K562 (cell line): ENCODE measurements at regions not wholly inside any gene's neighbourhood (a gene's known extent, or its start where the extent isn't known, plus 50 kb on each side); places are given as distances from the start of the nearest gene placed in this dataset.

Experiments used
- DNMT1 ChIP-seq: fragments of 450-650 bp; IDR thresholded peaks from 2 replicates; pipeline ENCODE4 v1.6.1; 2016; ENCODE audit warnings: antibody characterized with exemption, mild to moderate bottlenecking
- E2F6 ChIP-seq, 2 experiments: IDR thresholded peaks; 2 replicates each; pipeline ENCODE4 v1.6.1; 2011; ENCODE audit warnings: borderline replicate concordance in 1 of 2, control low read depth in 1 of 2, low read depth in 1 of 2, low read length in 1 of 2, mild to moderate bottlenecking in 1 of 2, mixed read lengths in 1 of 2, moderate library complexity in 1 of 2; ENCODE audit not compliant: insufficient read depth in 1 of 2, insufficient read length in 1 of 2, poor library complexity in 1 of 2, severe bottlenecking in 1 of 2; ENCODE audit errors: extremely low read depth in 1 of 2
- FOXP1 ChIP-seq: sonication (generic); formaldehyde crosslinking; IDR thresholded peaks from 2 replicates; pipeline ENCODE4 v1.8.0; 2022; ENCODE audit warnings: mild to moderate bottlenecking, missing genetic modification reagents
- MECOM ChIP-seq: fragments of 250-450 bp; sonication (Bioruptor Pico); IDR thresholded peaks from 2 replicates; pipeline ENCODE4 v1.8.0; 2022; ENCODE audit warnings: inconsistent platforms
- MYNN ChIP-seq, 2 experiments: sonication (generic); formaldehyde crosslinking in 1 of 2; IDR thresholded peaks; 2 replicates each; pipeline versions ENCODE4 v1.5.0 to v1.6.1; 2016 to 2020; ENCODE audit warnings: antibody characterized with exemption in 1 of 2, missing genetic modification reagents in 1 of 2
- NCOA2 ChIP-seq, 2 experiments: fragments of 450-650 bp; IDR thresholded peaks; 2 replicates each; pipeline ENCODE4 v1.6.1; 2018; ENCODE audit warnings: mild to moderate bottlenecking in 2 of 2, moderate library complexity in 1 of 2; ENCODE audit not compliant: partially characterized antibody in 2 of 2
- NFIC ChIP-seq: fragments of 450-650 bp; IDR thresholded peaks from 2 replicates; pipeline ENCODE4 v1.6.1; 2017; ENCODE audit warnings: mild to moderate bottlenecking, inconsistent platforms
- NR0B1 ChIP-seq: fragments of 450-650 bp; IDR thresholded peaks from one replicate; pipeline ENCODE4 v1.6.1; 2018; ENCODE audit warnings: mild to moderate bottlenecking, moderate library complexity; ENCODE audit not compliant: partially characterized antibody
- NUFIP1 ChIP-seq: fragments of 450-650 bp; IDR thresholded peaks from 2 replicates; pipeline ENCODE4 v1.6.1; 2018; ENCODE audit not compliant: partially characterized antibody
- RBBP5 ChIP-seq: fragments of 200-600 bp; sonication (generic); IDR thresholded peaks from 2 replicates; pipeline ENCODE4 v1.6.1; 2012; ENCODE audit warnings: borderline replicate concordance, mild to moderate bottlenecking, low read length, control low read depth, inconsistent platforms; ENCODE audit not compliant: insufficient read depth, poor library complexity, severe bottlenecking
- RBM22 ChIP-seq: fragments of 200-400 bp; formaldehyde crosslinking; IDR thresholded peaks from 2 replicates; pipeline ENCODE4 v1.6.1; 2018; ENCODE audit warnings: low read length, low read depth; ENCODE audit not compliant: poor library complexity, severe bottlenecking
- SLC30A9 ChIP-seq: fragments of 250-450 bp; sonication (Bioruptor Pico); IDR thresholded peaks from 2 replicates; pipeline ENCODE4 v1.8.0; 2022; ENCODE audit warnings: mild to moderate bottlenecking, moderate library complexity
- SP1 ChIP-seq: sonication (generic); formaldehyde crosslinking; IDR thresholded peaks from 2 replicates; pipeline ENCODE4 v1.8.1; 2022; ENCODE audit warnings: mild to moderate bottlenecking, missing genetic modification reagents
- SRSF1 ChIP-seq: fragments of 200-400 bp; formaldehyde crosslinking; IDR thresholded peaks from 2 replicates; pipeline ENCODE4 v1.6.1; 2017; ENCODE audit warnings: mild to moderate bottlenecking, low read depth, low read length, moderate library complexity
- ZBTB40 ChIP-seq, 2 experiments: fragments of 450-650 bp in 1 of 2; sonication (generic) in 1 of 2; formaldehyde crosslinking in 1 of 2; IDR thresholded peaks; 2 replicates each; pipeline versions ENCODE4 v1.7.1 to v1.9.0; 2016 to 2022; ENCODE audit warnings: inconsistent platforms in 1 of 2, mild to moderate bottlenecking in 1 of 2, missing genetic modification reagents in 1 of 2
- ZNF165 ChIP-seq: fragments of 250-450 bp; sonication (Bioruptor Pico); IDR thresholded peaks from 2 replicates; pipeline ENCODE4 v1.4.0; 2020; ENCODE audit warnings: borderline replicate concordance
- ZNF717 ChIP-seq: fragments of 250-450 bp; sonication (Bioruptor Pico); IDR thresholded peaks from 2 replicates; pipeline ENCODE4 v1.5.0; 2021
- ZNF778 ChIP-seq: fragments of 450-650 bp; formaldehyde crosslinking; IDR thresholded peaks from 2 replicates; pipeline ENCODE4 v1.4.0; 2020; ENCODE audit warnings: mild to moderate bottlenecking, moderate library complexity

GRCh38 chr13:34129436-34129835 is 311.5 kb downstream of the RFC3 start (continued):
- TF ChIP-seq ZBTB40 (IDR thresholded peaks at IDR 0.05) (no peak), ZBTB40 (CRISPR knock-in tag; IDR thresholded peaks at IDR 0.05) (no peak), SLC30A9 (CRISPR knock-in tag) (no peak), NR0B1 (no peak), MYNN (IDR thresholded peaks at IDR 0.05) (no peak), MYNN (CRISPR knock-in tag; IDR thresholded peaks at IDR 0.05) (no peak), FOXP1 (CRISPR knock-in tag) (no peak), ZNF165 (CRISPR knock-in tag) (no peak), SP1 (no peak), ZNF778 (no peak), NCOA2 (IDR thresholded peaks at IDR 0.05; ENCODE audit: partially characterized antibody in 2 of 2) (no peak), ZNF717 (CRISPR knock-in tag) (no peak), SRSF1 (no peak), NUFIP1 (no peak), MECOM (no peak), E2F6 (IDR thresholded peaks at IDR 0.05; ENCODE audit: borderline replicate concordance in 1 of 2, extremely low read depth in 1 of 2, insufficient read depth in 1 of 2, insufficient read length in 1 of 2, low read depth in 1 of 2, low read length in 1 of 2, poor library complexity in 1 of 2, severe bottlenecking in 1 of 2) (no peak), RBBP5 (no peak), RBM22 (no peak), NFIC (no peak), DNMT1 (no peak)
